NOMO-1 (cell line): ENCODE measurements at regions not wholly inside any gene's neighbourhood (a gene's known extent, or its start where the extent isn't known, plus 50 kb on each side); places are given as distances from the start of the nearest gene placed in this dataset.
"Not testable (repeated sequence)": the region's sequence is repeated elsewhere in the genome, so short reads cannot be mapped to it uniquely, and the experiment has no call there.

Experiments
- DNase-seq, 2 experiments: peaks; one replicate each; lab custom pipeline; 2025; ENCODE audit not compliant: unreplicated experiment in 2 of 2; lab: John Stamatoyannopoulos, UW

- not testable (repeated sequence) for DNase-seq
Observed at GRCh38 chr16:33710696-33711087, 251.3 kb downstream of the TP53TG3F start.

- not testable (repeated sequence) for DNase-seq
Observed at GRCh38 chr16:33711616-33712015, 252.2 kb downstream of the TP53TG3F start.

- DNase-seq, result not testable (repeated sequence)
Observed at GRCh38 chr16:33712308-33712707, 252.9 kb downstream of the TP53TG3F start.

GRCh38 chr16:33712851-33713709 is 253.7 kb downstream of the TP53TG3F start:
- not testable (repeated sequence) for DNase-seq

- not testable (repeated sequence) for DNase-seq
Observed at GRCh38 chr16:33713710-33714538, 254.5 kb downstream of the TP53TG3F start.

GRCh38 chr16:33731167-33731566 is 271.8 kb downstream of the TP53TG3F start:
- not testable (repeated sequence) for DNase-seq

GRCh38 chr16:33734650-33735049 is 275.2 kb downstream of the TP53TG3F start:
- not testable (repeated sequence) for DNase-seq

GRCh38 chr16:33766869-33767765 is 307.7 kb downstream of the TP53TG3F start:
- not testable (repeated sequence) for DNase-seq

GRCh38 chr16:33768710-33769109 is 309.3 kb downstream of the TP53TG3F start:
- DNase-seq, result not testable (repeated sequence)

- not testable (repeated sequence) for DNase-seq
Observed at GRCh38 chr16:33769180-33769846, 309.9 kb downstream of the TP53TG3F start.

- not testable (repeated sequence) for DNase-seq
Observed at GRCh38 chr16:33770478-33770877, 311.1 kb downstream of the TP53TG3F start.

GRCh38 chr16:33771211-33771610 is 311.8 kb downstream of the TP53TG3F start:
- DNase-seq, result not testable (repeated sequence)

- not testable (repeated sequence) for DNase-seq
Observed at GRCh38 chr16:33773966-33774365, 314.6 kb downstream of the TP53TG3F start.

GRCh38 chr16:33774724-33775123 is 315.3 kb downstream of the TP53TG3F start:
- DNase-seq, result not testable (repeated sequence)

- DNase-seq, result not testable (repeated sequence)
Observed at GRCh38 chr16:33816328-33816944, 357.0 kb downstream of the TP53TG3F start.

- DNase-seq, result not testable (repeated sequence)
Observed at GRCh38 chr16:33824736-33825135, 365.3 kb downstream of the TP53TG3F start.

GRCh38 chr16:33827522-33827921 is 368.1 kb downstream of the TP53TG3F start:
- DNase-seq, result not testable (repeated sequence)

GRCh38 chr16:33839157-33839556 is 379.7 kb downstream of the TP53TG3F start:
- not testable (repeated sequence) for DNase-seq

- DNase-seq, result peak in 1 of 2 experiments; percentile 1
Observed at GRCh38 chr16:33844533-33844932, 385.1 kb downstream of the TP53TG3F start.
